ENCODE measurements at regions not wholly inside any gene's neighbourhood (a gene's known extent, or its start where the extent isn't known, plus 50 kb on each side); places are given as distances from the start of the nearest gene placed in this dataset.

- TF ChIP-seq POLR2AphosphoS5 (IDR thresholded peaks at IDR 0.05; ENCODE audit: low read depth, low read length) (no peak), POLR2A (IDR thresholded peaks at IDR 0.05; ENCODE audit: low read depth, low read length) (no peak)
Measured at GRCh38 chr2:62335612-62336011, 139.7 kb downstream of the B3GNT2 start.
